ENCODE measurements at regions not wholly inside any gene's neighbourhood (a gene's known extent, or its start where the extent isn't known, plus 50 kb on each side); places are given as distances from the start of the nearest gene placed in this dataset.

- Histone ChIP-seq H3K36me3 (no peaks in the 10 kb centered on the region), H3K27me3 (no peaks in the 10 kb centered on the region), H3K4me1 (peaks cover 14 to 32% of the 10 kb centered on the region in 2 donors), H3K27ac (peak overlapping the region; percentile 70 to 78 (median 74)), H3K4me3 (no peak overlapping the region), H3K9me3 (no peaks in the 10 kb centered on the region)
- intact Hi-C loops (cut with DNase I; ENCODE audit: low total_unique reads), result loop anchor here (5.0 kb wide), 1 partner anchor 337 kb away; no protein-coding TSS in a partner anchor
- peak; percentile 16 to 18 for ATAC-seq
- TF ChIP-seq POLR2A (IDR thresholded peaks at IDR 0.05), result no peak
- TF ChIP-seq CTCF (IDR thresholded peaks at IDR 0.05 in 4 of 5, conservative IDR thresholded peaks at IDR 0.05 in 1 of 5), result no peak
- peak in 1 of 2 donors; percentile 34 for DNase-seq
- in situ Hi-C loops (cut with MboI; ENCODE audit: low sequenced_read_pairs in 4 of 4), result loop anchor here in 2 of 4 donors (25.0 kb wide), 2 partner anchors 342 to 892 kb away; no protein-coding TSS in a partner anchor
Measured at GRCh38 chr16:7270006-7270405, 62.6 kb upstream of the RBFOX1 start.

- in situ Hi-C loops (cut with MboI; ENCODE audit: low sequenced_read_pairs in 4 of 4), result loop anchor here in 3 of 4 donors (10.0 to 25.0 kb wide), 3 partner anchors 344 to 894 kb away; no protein-coding TSS in a partner anchor
- ATAC-seq (peak; percentile 67 to 68), DNase-seq (peak; percentile 17 to 60)
- Histone ChIP-seq H3K9me3 (no peaks in the 10 kb centered on the region), H3K4me3 (no peak overlapping the region), H3K27ac (peak overlapping the region; percentile 36 to 77 (median 70)), H3K36me3 (no peaks in the 10 kb centered on the region), H3K4me1 (peaks cover 11 to 28% of the 10 kb centered on the region in 2 donors), H3K27me3 (no peaks in the 10 kb centered on the region)
- TF ChIP-seq POLR2A (IDR thresholded peaks at IDR 0.05) (no peak), CTCF (IDR thresholded peaks at IDR 0.05 in 4 of 5, conservative IDR thresholded peaks at IDR 0.05 in 1 of 5) (peak; percentile 63 to 81 (median 75))
- intact Hi-C loops (cut with DNase I; ENCODE audit: low total_unique reads), result loop anchor here (5.0 to 10.0 kb wide), 2 partner anchors 139 to 237 kb away; no protein-coding TSS in a partner anchor
Measured at GRCh38 chr16:7268182-7268581, 64.5 kb upstream of the RBFOX1 start.

- Histone ChIP-seq H3K27ac (no peak overlapping the region), H3K4me1 (no peaks in the 10 kb centered on the region), H3K27me3 (no peaks in the 10 kb centered on the region), H3K9me3 (no peaks in the 10 kb centered on the region), H3K36me3 (no peaks in the 10 kb centered on the region), H3K4me3 (no peak overlapping the region)
- TF ChIP-seq CTCF (IDR thresholded peaks at IDR 0.05 in 4 of 5, conservative IDR thresholded peaks at IDR 0.05 in 1 of 5) (no peak), POLR2A (IDR thresholded peaks at IDR 0.05) (no peak)
- DNase-seq (no peak), ATAC-seq (no peak)
- intact Hi-C loops (cut with DNase I; ENCODE audit: low total_unique reads) (no loop called here), in situ Hi-C loops (cut with MboI; ENCODE audit: low sequenced_read_pairs in 4 of 4) (loop anchor here in 2 of 4 donors (25.0 kb wide), 2 partner anchors 355 to 905 kb away; no protein-coding TSS in a partner anchor)
Measured at GRCh38 chr16:7257016-7257415, 75.6 kb upstream of the RBFOX1 start.

GRCh38 chr16:7246578-7246977 lies 86.1 kb upstream of the RBFOX1 start:
- no peaks in the 10 kb centered on the region for H3K9me3 ChIP-seq
- H3K4me1 ChIP-seq, result no peaks in the 10 kb centered on the region
- TF ChIP-seq POLR2A (IDR thresholded peaks at IDR 0.05) (no peak), CTCF (IDR thresholded peaks at IDR 0.05 in 4 of 5, conservative IDR thresholded peaks at IDR 0.05 in 1 of 5) (no peak)
- DNase-seq (no peak), ATAC-seq (no peak)
- H3K27me3 ChIP-seq, result no peaks in the 10 kb centered on the region
- H3K27ac ChIP-seq, result no peak overlapping the region
- in situ Hi-C loops (cut with MboI; ENCODE audit: low sequenced_read_pairs in 4 of 4), result no loop called here
- no peak overlapping the region for H3K4me3 ChIP-seq
- H3K36me3 ChIP-seq, result no peaks in the 10 kb centered on the region
- intact Hi-C loops (cut with DNase I; ENCODE audit: low total_unique reads), result no loop called here

- intact Hi-C loops (cut with DNase I; ENCODE audit: low total_unique reads) (no loop called here), in situ Hi-C loops (cut with MboI; ENCODE audit: low sequenced_read_pairs in 4 of 4) (no loop called here)
- no peak overlapping the region for H3K4me3 ChIP-seq
- TF ChIP-seq CTCF (IDR thresholded peaks at IDR 0.05 in 4 of 5, conservative IDR thresholded peaks at IDR 0.05 in 1 of 5) (no peak), POLR2A (IDR thresholded peaks at IDR 0.05) (no peak)
- H3K4me1 ChIP-seq, result no peaks in the 10 kb centered on the region
- H3K9me3 ChIP-seq, result no peaks in the 10 kb centered on the region
- DNase-seq, result no peak
- no peak for ATAC-seq
- no peaks in the 10 kb centered on the region for H3K36me3 ChIP-seq
- no peak overlapping the region for H3K27ac ChIP-seq
- no peaks in the 10 kb centered on the region for H3K27me3 ChIP-seq
Measured at GRCh38 chr16:7239547-7239946, 93.1 kb upstream of the RBFOX1 start.
